Neural cell (in vitro differentiated cells): ENCODE measurements at regions not wholly inside any gene's neighbourhood (a gene's known extent, or its start where the extent isn't known, plus 50 kb on each side); places are given as distances from the start of the nearest gene placed in this dataset.
A peak's percentile ranks its signal among the peaks of the same experiment; 100 is the strongest.

Source experiments
- H2AFZ ChIP-seq: fragments of 200-600, 300-800 bp; sonication (generic), shearing (Covaris generic); 2 replicates; pipeline ENCODE4 v1.6.0; 2014; ENCODE audit warnings: low read depth, mild to moderate bottlenecking, antibody characterized with exemption, low read length, moderate library complexity
- H3F3A ChIP-seq: fragments of 200-600 bp; shearing (Covaris generic); 2 replicates; pipeline ENCODE4 v1.6.1; 2016; ENCODE audit warnings: mild to moderate bottlenecking, moderate library complexity, mixed read lengths, antibody characterized with exemption, low read length; ENCODE audit not compliant: insufficient read depth, poor library complexity, severe bottlenecking
- H3K27ac ChIP-seq: fragments of 200-600, 300-800 bp; sonication (generic), shearing (Covaris generic); 2 replicates; pipeline ENCODE4 v1.5.1; 2014; ENCODE audit warnings: mild to moderate bottlenecking, low read length, moderate library complexity
- H3K27me3 ChIP-seq: fragments of 300-800, 200-600 bp; sonication (generic), shearing (Covaris generic); 2 replicates; pipeline ENCODE4 v1.6.0; 2014; ENCODE audit warnings: mild to moderate bottlenecking, low read depth, low read length, moderate library complexity; ENCODE audit not compliant: insufficient read depth
- H3K36me3 ChIP-seq: fragments of 300-800, 200-600 bp; sonication (generic), shearing (Covaris generic); 2 replicates; pipeline ENCODE4 v1.5.1; 2014; ENCODE audit warnings: mild to moderate bottlenecking, antibody characterized with exemption, low read length, moderate library complexity; ENCODE audit not compliant: insufficient read depth
- H3K4me2 ChIP-seq: fragments of 300-800, 200-600 bp; sonication (generic), shearing (Covaris generic); 2 replicates; pipeline ENCODE4 v1.6.0; 2014; ENCODE audit warnings: mild to moderate bottlenecking, low read length
- H3K4me3 ChIP-seq: fragments of 300-800, 200-600 bp; sonication (generic), shearing (Covaris generic); 2 replicates; pipeline ENCODE4 v1.5.1; 2014; ENCODE audit warnings: mild to moderate bottlenecking, low read length, moderate library complexity
- H3K79me2 ChIP-seq: fragments of 200-600 bp; shearing (Covaris generic); replicated peaks from 2 replicates; pipeline ENCODE4 v1.6.0; 2014; ENCODE audit warnings: mild to moderate bottlenecking, low read length, moderate library complexity; ENCODE audit not compliant: insufficient read depth
- H3K9ac ChIP-seq: fragments of 300-800, 200-600 bp; sonication (generic), shearing (Covaris generic); 2 replicates; pipeline ENCODE4 v1.6.1; 2016; ENCODE audit warnings: mild to moderate bottlenecking, low read length, mixed read lengths
- H3K9me2 ChIP-seq: fragments of 200-600 bp; shearing (Covaris generic); 2 replicates; pipeline ENCODE4 v1.6.1; 2016; ENCODE audit warnings: mild to moderate bottlenecking, low read length, mixed read lengths; ENCODE audit not compliant: insufficient read depth
- H3K9me3 ChIP-seq: fragments of 200-600, 300-800 bp; sonication (generic), shearing (Covaris generic); 2 replicates; pipeline ENCODE4 v1.6.1; 2016; ENCODE audit warnings: mild to moderate bottlenecking, mixed run types, low read length, moderate library complexity, mixed read lengths
- H4K20me1 ChIP-seq: fragments of 200-600 bp; shearing (Covaris generic); 2 replicates; pipeline ENCODE4 v1.6.1; 2016; ENCODE audit warnings: mild to moderate bottlenecking, mixed run types; ENCODE audit not compliant: insufficient read depth
- EP300 ChIP-seq: fragments of 450-650 bp; conservative IDR thresholded peaks from 2 replicates; pipeline ENCODE4 v1.6.1; 2014; ENCODE audit warnings: antibody characterized with exemption, mild to moderate bottlenecking, moderate library complexity; ENCODE audit not compliant: poor library complexity, severe bottlenecking
- EZH2 ChIP-seq: fragments of 200-600, 300-800 bp; shearing (Covaris generic), sonication (generic); IDR thresholded peaks from 2 replicates; pipeline ENCODE4 v1.6.1; 2014; ENCODE audit warnings: antibody characterized with exemption, low read length, borderline replicate concordance, mild to moderate bottlenecking; ENCODE audit not compliant: insufficient read depth, poor library complexity, severe bottlenecking
- MXI1 ChIP-seq: fragments of 450-650 bp; conservative IDR thresholded peaks from 2 replicates; pipeline ENCODE4 v1.6.1; 2014; ENCODE audit warnings: antibody characterized with exemption, mild to moderate bottlenecking; ENCODE audit not compliant: poor library complexity, severe bottlenecking
- POLR2AphosphoS5 ChIP-seq: IDR thresholded peaks from 2 replicates; pipeline ENCODE4 v1.6.1; 2012
- RAD21 ChIP-seq: fragments of 450-650 bp; conservative IDR thresholded peaks from 2 replicates; pipeline ENCODE4 v1.6.1; 2014; ENCODE audit warnings: antibody characterized with exemption, mild to moderate bottlenecking, moderate library complexity
- REST ChIP-seq: IDR thresholded peaks from 2 replicates; pipeline ENCODE4 v1.6.1; 2012; ENCODE audit warnings: borderline replicate concordance
- SMC3 ChIP-seq: fragments of 450-650 bp; conservative IDR thresholded peaks from 2 replicates; pipeline ENCODE4 v1.6.1; 2014; ENCODE audit warnings: antibody characterized with exemption, mild to moderate bottlenecking, moderate library complexity; ENCODE audit not compliant: poor library complexity
- TAF1 ChIP-seq: IDR thresholded peaks from 2 replicates; pipeline ENCODE4 v1.6.1; 2012; ENCODE audit warnings: low read depth
- TF ChIP-seq, protein P1 (sequence below): fragments of 450-650 bp; IDR thresholded peaks from 2 replicates; pipeline ENCODE4 v1.5.1; 2014; ENCODE audit warnings: antibody characterized with exemption, mild to moderate bottlenecking, moderate library complexity; ENCODE audit not compliant: poor library complexity, severe bottlenecking

DNA sequence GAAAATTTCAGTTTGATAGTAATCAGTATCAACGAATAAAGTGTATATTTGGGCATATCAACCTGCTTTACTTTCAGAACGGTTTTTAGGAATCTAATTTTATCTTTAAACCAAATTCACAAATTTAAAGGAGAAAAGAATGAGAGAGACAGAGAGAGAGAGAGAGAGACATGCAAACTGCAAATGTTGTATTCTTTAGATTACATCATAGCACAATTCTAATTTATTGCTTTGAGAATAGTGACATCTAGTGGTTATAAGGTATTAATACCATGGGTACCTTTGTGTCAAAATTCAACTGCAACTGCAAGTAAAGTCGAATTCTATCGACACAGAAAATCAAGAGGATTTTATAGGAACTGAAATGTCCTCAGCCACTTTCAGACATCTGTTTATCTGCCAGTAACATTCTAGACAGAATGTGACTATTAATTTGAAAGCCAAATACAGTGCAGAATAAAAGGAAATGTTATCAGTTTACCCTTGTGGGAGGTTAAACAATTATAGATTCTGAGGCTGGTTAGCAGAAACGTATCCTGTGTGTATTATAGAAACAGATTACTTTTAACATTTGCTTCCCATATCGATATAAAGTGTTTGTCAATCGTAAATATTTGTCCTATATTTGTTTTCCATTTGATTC, 529.8 kb upstream of the VRK2 start:
- H2AFZ ChIP-seq: no peak overlapping the region
- H3K27ac ChIP-seq: no peak overlapping the region

DNA sequence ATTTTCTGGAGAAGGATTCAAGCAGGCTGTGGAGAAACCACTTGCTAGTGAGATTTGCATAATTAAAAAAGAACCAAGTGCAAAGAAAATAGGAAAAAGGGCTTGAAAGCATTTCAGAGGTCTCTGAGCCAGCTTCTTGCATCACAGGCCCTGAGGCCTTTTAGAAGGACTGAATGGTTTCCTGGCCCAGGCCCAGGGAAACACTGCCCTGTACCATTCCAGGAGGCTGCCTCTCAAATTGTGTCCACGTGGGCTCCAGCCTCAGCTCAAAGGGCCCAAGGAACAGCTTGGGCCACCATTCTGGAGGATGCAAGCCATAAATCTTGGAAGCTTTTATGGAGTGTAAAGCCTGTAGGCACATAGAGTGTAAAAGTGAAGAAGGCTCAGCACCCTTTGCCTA, 523.3 kb upstream of the VRK2 start:
- H3K36me3 ChIP-seq: no peaks in the 10 kb centered on the region
- no peaks in the 10 kb centered on the region for H4K20me1 ChIP-seq
- H3K9me2 ChIP-seq: no peaks in the 10 kb centered on the region
- no peak overlapping the region for H3K4me3 ChIP-seq
- H3K79me2 ChIP-seq: no peaks in the 10 kb centered on the region
- H2AFZ ChIP-seq: no peak overlapping the region
- H3K9me3 ChIP-seq: no peaks in the 10 kb centered on the region
- H3K9ac ChIP-seq: no peak overlapping the region
- no peak for TF ChIP-seq TAF1
- TF ChIP-seq EZH2: no peak
- TF ChIP-seq POLR2AphosphoS5: no peak
- no peak for TF ChIP-seq SMC3
- TF ChIP-seq MXI1: no peak
- TF ChIP-seq, protein P1, sequence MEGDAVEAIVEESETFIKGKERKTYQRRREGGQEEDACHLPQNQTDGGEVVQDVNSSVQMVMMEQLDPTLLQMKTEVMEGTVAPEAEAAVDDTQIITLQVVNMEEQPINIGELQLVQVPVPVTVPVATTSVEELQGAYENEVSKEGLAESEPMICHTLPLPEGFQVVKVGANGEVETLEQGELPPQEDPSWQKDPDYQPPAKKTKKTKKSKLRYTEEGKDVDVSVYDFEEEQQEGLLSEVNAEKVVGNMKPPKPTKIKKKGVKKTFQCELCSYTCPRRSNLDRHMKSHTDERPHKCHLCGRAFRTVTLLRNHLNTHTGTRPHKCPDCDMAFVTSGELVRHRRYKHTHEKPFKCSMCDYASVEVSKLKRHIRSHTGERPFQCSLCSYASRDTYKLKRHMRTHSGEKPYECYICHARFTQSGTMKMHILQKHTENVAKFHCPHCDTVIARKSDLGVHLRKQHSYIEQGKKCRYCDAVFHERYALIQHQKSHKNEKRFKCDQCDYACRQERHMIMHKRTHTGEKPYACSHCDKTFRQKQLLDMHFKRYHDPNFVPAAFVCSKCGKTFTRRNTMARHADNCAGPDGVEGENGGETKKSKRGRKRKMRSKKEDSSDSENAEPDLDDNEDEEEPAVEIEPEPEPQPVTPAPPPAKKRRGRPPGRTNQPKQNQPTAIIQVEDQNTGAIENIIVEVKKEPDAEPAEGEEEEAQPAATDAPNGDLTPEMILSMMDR: no peak
- TF ChIP-seq RAD21: no peak
- TF ChIP-seq EP300: no peak
- H3K27me3 ChIP-seq: no peaks in the 10 kb centered on the region
- H3K4me2 ChIP-seq: no peak overlapping the region
- no peak overlapping the region for H3K27ac ChIP-seq
- H3F3A ChIP-seq: no peaks in the 10 kb centered on the region

More for the DNA sequence above, 529.8 kb upstream of the VRK2 start:
- H3K9ac ChIP-seq: peak overlapping the region; percentile 39
- no peak overlapping the region for H3K4me2 ChIP-seq
- H3K27me3 ChIP-seq: no peaks in the 10 kb centered on the region
- H4K20me1 ChIP-seq: no peaks in the 10 kb centered on the region
- no peaks in the 10 kb centered on the region for H3K36me3 ChIP-seq
- no peaks in the 10 kb centered on the region for H3K9me2 ChIP-seq
- H3F3A ChIP-seq: no peaks in the 10 kb centered on the region
- TF ChIP-seq EZH2 (no peak), RAD21 (peak; percentile 93), SMC3 (peak; percentile 84), EP300 (no peak)
- TF ChIP-seq, protein P1: peak; percentile 87
- H3K9me3 ChIP-seq: no peaks in the 10 kb centered on the region
- H3K79me2 ChIP-seq: no peaks in the 10 kb centered on the region
- no peak overlapping the region for H3K4me3 ChIP-seq

GRCh38 chr2:57527685-57528084, 518.9 kb upstream of the VRK2 start:
- H3K27me3 ChIP-seq: no peaks in the 10 kb centered on the region
- no peak overlapping the region for H3K27ac ChIP-seq
- no peaks in the 10 kb centered on the region for H3K9me2 ChIP-seq
- H3K4me3 ChIP-seq: no peak overlapping the region
- H3K79me2 ChIP-seq: no peaks in the 10 kb centered on the region
- no peaks in the 10 kb centered on the region for H3F3A ChIP-seq
- no peaks in the 10 kb centered on the region for H3K9me3 ChIP-seq
- H3K36me3 ChIP-seq: no peaks in the 10 kb centered on the region
- no peak overlapping the region for H3K9ac ChIP-seq
- no peak overlapping the region for H3K4me2 ChIP-seq
- no peaks in the 10 kb centered on the region for H4K20me1 ChIP-seq
- TF ChIP-seq EP300 (no peak), EZH2 (no peak), RAD21 (no peak), TAF1 (no peak), REST (no peak), SMC3 (no peak), MXI1 (no peak), POLR2AphosphoS5 (no peak)
- TF ChIP-seq, protein P1: no peak
- no peak overlapping the region for H2AFZ ChIP-seq
